Smooth muscle cell (in vitro differentiated cells): ENCODE measurements at regions not wholly inside any gene's neighbourhood (a gene's known extent, or its start where the extent isn't known, plus 50 kb on each side); places are given as distances from the start of the nearest gene placed in this dataset.
"Not testable (repeated sequence)": the region's sequence is repeated elsewhere in the genome, so short reads cannot be mapped to it uniquely, and the experiment has no call there.

ENCODE experiments used
- DNase-seq: peaks from one replicate; lab custom pipeline; 2025; ENCODE audit not compliant: unreplicated experiment; lab: John Stamatoyannopoulos, UW
- H2AFZ ChIP-seq: fragments of 200-600 bp; sonication (generic); 2 replicates; pipeline ENCODE4 v1.6.0; 2016; ENCODE audit warnings: antibody characterized with exemption, low read depth, mild to moderate bottlenecking
- H3F3A ChIP-seq: fragments of 200-600 bp; sonication (generic); 2 replicates; pipeline ENCODE4 v1.6.0; 2017; ENCODE audit warnings: antibody characterized with exemption, low read depth
- H3K27ac ChIP-seq: fragments of 200-600 bp; sonication (generic); 2 replicates; pipeline ENCODE4 v1.5.1; 2016; ENCODE audit warnings: low read depth, mild to moderate bottlenecking
- H3K27me3 ChIP-seq: fragments of 200-600 bp; sonication (generic); 2 replicates; pipeline ENCODE4 v1.6.1; 2016; ENCODE audit warnings: low read depth, mild to moderate bottlenecking
- H3K36me3 ChIP-seq: fragments of 200-600 bp; sonication (generic); 2 replicates; pipeline ENCODE4 v1.5.1; 2016; ENCODE audit warnings: low read depth
- H3K4me1 ChIP-seq: fragments of 200-600 bp; sonication (generic); 2 replicates; pipeline ENCODE4 v1.5.1; 2016; ENCODE audit warnings: low read depth
- H3K4me2 ChIP-seq: fragments of 200-600 bp; sonication (generic); 2 replicates; pipeline ENCODE4 v1.6.0; 2016; ENCODE audit warnings: mild to moderate bottlenecking
- H3K4me3 ChIP-seq: fragments of 200-600 bp; sonication (generic); 2 replicates; pipeline ENCODE4 v1.5.1; 2016; ENCODE audit warnings: mild to moderate bottlenecking
- H3K79me2 ChIP-seq: fragments of 200-600 bp; sonication (generic); 2 replicates; pipeline ENCODE4 v1.6.0; 2016; ENCODE audit warnings: low read depth, mild to moderate bottlenecking
- H3K9ac ChIP-seq: fragments of 200-600 bp; sonication (generic); 2 replicates; pipeline ENCODE4 v1.6.0; 2016; ENCODE audit warnings: low read depth
- H3K9me3 ChIP-seq: fragments of 200-600 bp; sonication (generic); replicated peaks from 2 replicates; pipeline ENCODE4 v1.5.1; 2016; ENCODE audit warnings: low read depth
- H4K20me1 ChIP-seq: fragments of 200-600 bp; sonication (generic); 2 replicates; pipeline ENCODE4 v1.6.0; 2016; ENCODE audit warnings: low read depth
- CTCF ChIP-seq: fragments of 200-600 bp; sonication (generic); IDR thresholded peaks from 2 replicates; pipeline ENCODE4 v1.5.1; 2017; ENCODE audit warnings: borderline replicate concordance, mild to moderate bottlenecking, antibody characterized with exemption; ENCODE audit not compliant: insufficient read depth, poor library complexity, severe bottlenecking
- WGBS: methylation state at CpG from one replicate; pipeline ENCODE4 v1.1.7; 2016; ENCODE audit warnings: low lambda C conversion rate; 5-methylcytosine and 5-hydroxymethylcytosine counted together

GRCh38 chr13:90321281-90321931, 1026.1 kb upstream of the MIR17HG start:
- no peak overlapping the region for H2AFZ ChIP-seq
- H3K27ac ChIP-seq, result no peak overlapping the region
- H3K4me2 ChIP-seq, result no peak overlapping the region
- no peaks in the 10 kb centered on the region for H3K79me2 ChIP-seq
- no peaks in the 10 kb centered on the region for H3K27me3 ChIP-seq
- no peak overlapping the region for H3K4me3 ChIP-seq
- WGBS, result 85% methylated on average over 9 of the region's 9 CpGs
- no peaks in the 10 kb centered on the region for H3K36me3 ChIP-seq
- no peak overlapping the region for H3K9ac ChIP-seq
- no peaks in the 10 kb centered on the region for H4K20me1 ChIP-seq
- no peaks in the 10 kb centered on the region for H3K9me3 ChIP-seq
- H3K4me1 ChIP-seq, result no peaks in the 10 kb centered on the region
- DNase-seq, result no peak
- no peaks in the 10 kb centered on the region for H3F3A ChIP-seq
- no peak for TF ChIP-seq CTCF

- 21% methylated on average over 1 of the region's 1 CpG for WGBS
- TF ChIP-seq CTCF, result no peak
- Histone ChIP-seq H3K27ac (peak overlapping the region; percentile 27), H3F3A (no peaks in the 10 kb centered on the region), H4K20me1 (no peaks in the 10 kb centered on the region), H3K9me3 (no peaks in the 10 kb centered on the region), H3K4me1 (no peaks in the 10 kb centered on the region), H3K4me2 (peak overlapping the region; percentile 44), H2AFZ (peak overlapping the region; percentile 68), H3K79me2 (no peaks in the 10 kb centered on the region), H3K4me3 (no peak overlapping the region), H3K36me3 (no peaks in the 10 kb centered on the region), H3K27me3 (no peaks in the 10 kb centered on the region), H3K9ac (no peak overlapping the region)
- DNase-seq, result no peak
Measured at GRCh38 chr13:90329641-90330040, 1017.8 kb upstream of the MIR17HG start.

GRCh38 chr13:90331974-90332373, 1015.5 kb upstream of the MIR17HG start:
- no peaks in the 10 kb centered on the region for H4K20me1 ChIP-seq
- H3K4me1 ChIP-seq, result no peaks in the 10 kb centered on the region
- no peak for TF ChIP-seq CTCF
- no peaks in the 10 kb centered on the region for H3K79me2 ChIP-seq
- no peaks in the 10 kb centered on the region for H3F3A ChIP-seq
- H2AFZ ChIP-seq, result no peak overlapping the region
- no peak overlapping the region for H3K27ac ChIP-seq
- H3K9ac ChIP-seq, result no peak overlapping the region
- H3K4me2 ChIP-seq, result no peak overlapping the region
- H3K9me3 ChIP-seq, result no peaks in the 10 kb centered on the region
- no peak overlapping the region for H3K4me3 ChIP-seq
- 90% methylated on average over 1 of the region's 1 CpG for WGBS
- no peaks in the 10 kb centered on the region for H3K27me3 ChIP-seq
- DNase-seq, result no peak
- no peaks in the 10 kb centered on the region for H3K36me3 ChIP-seq

- DNase-seq, result no peak
- H3K79me2 ChIP-seq, result no peaks in the 10 kb centered on the region
- no peaks in the 10 kb centered on the region for H3K4me1 ChIP-seq
- no peak for TF ChIP-seq CTCF
- H3K4me2 ChIP-seq, result no peak overlapping the region
- H3K4me3 ChIP-seq, result no peak overlapping the region
- WGBS, result 68% methylated on average over 4 of the region's 4 CpGs
- no peaks in the 10 kb centered on the region for H3K27me3 ChIP-seq
- no peak overlapping the region for H2AFZ ChIP-seq
- H3F3A ChIP-seq, result no peaks in the 10 kb centered on the region
- H3K27ac ChIP-seq, result no peak overlapping the region
- H4K20me1 ChIP-seq, result no peaks in the 10 kb centered on the region
- no peak overlapping the region for H3K9ac ChIP-seq
- H3K36me3 ChIP-seq, result no peaks in the 10 kb centered on the region
- no peaks in the 10 kb centered on the region for H3K9me3 ChIP-seq
Measured at GRCh38 chr13:90336507-90336906, 1011.0 kb upstream of the MIR17HG start.

- H3K4me1 ChIP-seq, H3K4me3 ChIP-seq, H3K27me3 ChIP-seq, H3F3A ChIP-seq, H3K36me3 ChIP-seq, H3K79me2 ChIP-seq, H4K20me1 ChIP-seq, DNase-seq, H3K4me2 ChIP-seq, H3K27ac ChIP-seq, H2AFZ ChIP-seq, H3K9me3 ChIP-seq, H3K9ac ChIP-seq: not testable (repeated sequence)
- WGBS, result 91% methylated on average over 1 of the region's 1 CpG
Measured at GRCh38 chr13:90341348-90341747, 1006.1 kb upstream of the MIR17HG start.
